ENCODE measurements at regions not wholly inside any gene's neighbourhood (a gene's known extent, or its start where the extent isn't known, plus 50 kb on each side); places are given as distances from the start of the nearest gene placed in this dataset.
A peak's percentile ranks its signal among the peaks of the same experiment; 100 is the strongest.
"Not testable (repeated sequence)": the region's sequence is repeated elsewhere in the genome, so short reads cannot be mapped to it uniquely, and the experiment has no call there.

DNA sequence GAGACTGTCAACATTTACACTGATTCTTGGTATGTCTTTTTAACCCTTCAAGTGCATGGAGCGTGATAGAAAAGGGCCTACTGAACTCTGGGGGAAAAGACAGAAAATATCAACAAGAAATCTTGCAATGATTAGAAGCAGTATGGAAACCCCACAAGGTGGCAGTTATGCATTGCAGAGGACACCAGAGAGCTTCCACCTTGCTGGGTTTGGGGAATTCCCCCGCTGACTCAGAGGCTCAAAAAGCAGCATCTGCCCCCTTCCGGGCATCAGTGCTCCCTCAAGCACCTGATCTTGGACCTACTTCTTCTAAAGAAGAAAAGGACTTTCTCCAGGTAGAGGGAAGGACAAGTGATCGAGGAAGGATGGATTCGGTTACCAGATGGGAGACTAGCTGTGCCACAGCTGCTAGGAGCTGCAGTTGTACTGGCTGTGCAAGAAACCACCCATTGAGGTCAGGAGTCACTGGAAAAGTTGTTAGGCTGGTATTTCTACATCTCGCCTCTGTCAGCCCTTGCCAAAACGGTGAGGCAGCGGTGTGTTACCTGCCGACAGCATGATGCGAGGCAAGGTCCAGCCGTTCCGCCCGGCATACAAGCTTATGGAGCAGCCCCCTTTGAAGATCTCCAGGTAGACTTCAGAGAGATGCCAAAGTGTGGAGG, 102.8 kb upstream of the OSBPL11 start:
- not testable (repeated sequence) for DNase-seq

DNA sequence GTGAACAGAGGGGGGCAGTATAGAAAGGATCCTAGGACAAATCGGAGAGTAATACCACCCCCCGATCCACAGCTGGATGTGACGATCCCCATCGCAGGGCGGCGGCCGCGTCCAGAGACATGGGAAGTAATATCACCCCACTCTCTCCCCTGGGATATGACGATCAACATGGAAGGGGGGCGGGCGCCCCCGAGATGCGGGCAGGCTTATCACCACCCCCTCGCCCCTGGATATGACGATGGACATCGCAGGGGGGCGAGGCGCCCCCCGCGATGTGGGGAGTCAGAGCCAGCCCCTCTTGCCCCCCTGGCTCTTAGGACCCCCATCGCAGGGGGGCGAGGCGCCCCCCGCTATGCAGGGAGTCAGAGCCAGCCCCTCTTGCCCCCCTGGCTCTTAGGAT, 120.4 kb upstream of the OSBPL11 start:
- DNase-seq, result no peak

DNA sequence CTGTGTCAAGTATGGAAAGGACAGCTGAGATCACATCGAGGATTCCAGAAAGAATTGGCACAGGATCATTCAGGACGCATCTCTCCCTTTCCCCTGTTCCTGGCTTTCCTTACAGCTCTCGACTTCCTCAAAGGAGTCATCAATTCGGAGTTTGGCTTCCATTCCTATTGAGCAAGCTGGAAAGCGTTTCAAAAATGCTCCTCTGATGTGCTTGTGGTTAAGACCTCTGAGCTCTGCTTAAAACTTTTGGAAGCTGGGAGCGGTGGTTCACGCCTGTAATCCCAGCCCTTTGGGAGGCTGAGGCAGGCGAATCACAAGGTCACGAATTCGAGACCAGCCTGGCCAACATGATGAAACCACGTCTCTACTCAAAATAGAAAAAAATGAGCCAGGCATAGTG, 136.9 kb upstream of the OSBPL11 start:
- DNase-seq, result not testable (repeated sequence)

DNA sequence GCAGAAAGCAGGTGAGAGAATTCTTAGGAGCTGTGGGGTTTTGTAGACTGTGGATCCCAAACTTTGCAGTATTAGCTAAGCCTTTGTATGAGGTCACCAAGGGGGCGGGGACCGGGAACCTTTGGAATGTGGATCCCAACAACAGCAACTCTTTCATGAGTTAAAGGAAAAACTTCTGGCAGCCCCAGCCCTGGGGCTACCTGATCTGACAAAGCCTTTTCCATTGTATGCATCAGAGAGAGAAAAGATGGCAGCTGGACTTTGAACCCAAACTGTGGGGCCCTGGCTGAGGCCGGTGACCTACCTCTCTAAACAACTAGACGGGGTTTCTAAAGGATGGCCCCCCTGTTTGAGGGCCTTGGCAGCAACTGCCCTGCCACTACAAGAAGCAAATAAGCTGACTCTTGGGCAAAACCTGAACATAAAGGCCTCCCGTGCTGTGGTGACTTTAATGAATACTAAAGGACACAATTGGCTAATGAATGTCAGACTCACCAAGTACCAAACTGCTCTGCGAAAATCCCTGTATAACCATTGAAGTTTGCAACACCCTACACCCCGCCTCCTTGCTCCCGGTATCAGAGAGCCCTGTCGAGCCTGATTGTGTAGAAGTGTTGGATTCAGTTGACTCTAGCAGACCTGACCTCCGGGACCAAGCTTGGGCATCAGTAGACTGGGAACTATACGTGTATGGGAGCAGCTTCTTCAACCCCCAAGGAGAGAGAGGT, 146.9 kb upstream of the OSBPL11 start:
- not testable (repeated sequence) for DNase-seq

DNA sequence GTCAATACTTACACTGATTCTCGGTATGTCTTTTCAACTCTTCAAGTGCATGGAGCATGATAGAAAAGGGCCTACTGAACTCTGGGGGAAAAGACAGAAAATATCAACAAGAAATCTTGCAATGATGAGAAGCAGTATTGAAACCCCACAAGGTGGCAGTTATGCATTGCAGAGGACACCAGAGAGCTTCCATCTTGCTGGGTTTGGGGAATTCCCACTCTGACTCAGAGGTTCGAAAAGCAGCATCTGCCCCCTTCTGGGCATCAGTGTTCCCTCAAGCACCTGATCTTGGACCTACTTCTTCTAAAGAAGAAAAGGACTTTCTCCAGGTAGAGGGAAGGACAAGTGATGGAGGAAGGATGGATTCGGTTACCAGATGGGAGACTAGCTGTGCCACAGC, 147.5 kb upstream of the OSBPL11 start:
- DNase-seq, result not testable (repeated sequence)

DNA sequence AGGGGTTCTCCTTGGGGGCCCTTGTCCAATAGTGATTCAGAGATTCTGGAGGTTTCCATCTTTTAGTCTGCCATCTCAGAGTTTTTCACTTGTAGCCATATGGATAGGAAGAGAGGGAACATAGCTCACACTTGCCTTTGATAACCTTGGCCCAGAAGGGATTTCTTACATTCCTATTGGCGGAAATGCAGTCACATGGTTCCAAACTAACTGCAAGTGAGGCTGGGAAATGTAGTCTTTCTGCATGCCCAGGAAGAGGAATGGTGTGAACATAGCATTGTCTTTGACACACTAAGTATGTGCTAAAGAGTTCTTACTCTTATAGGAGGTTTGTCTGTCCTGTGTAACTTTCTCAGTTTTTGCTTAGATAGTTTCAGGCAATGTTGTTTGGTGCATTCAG, 161.8 kb upstream of the OSBPL11 start:
- not testable (repeated sequence) for DNase-seq

DNA sequence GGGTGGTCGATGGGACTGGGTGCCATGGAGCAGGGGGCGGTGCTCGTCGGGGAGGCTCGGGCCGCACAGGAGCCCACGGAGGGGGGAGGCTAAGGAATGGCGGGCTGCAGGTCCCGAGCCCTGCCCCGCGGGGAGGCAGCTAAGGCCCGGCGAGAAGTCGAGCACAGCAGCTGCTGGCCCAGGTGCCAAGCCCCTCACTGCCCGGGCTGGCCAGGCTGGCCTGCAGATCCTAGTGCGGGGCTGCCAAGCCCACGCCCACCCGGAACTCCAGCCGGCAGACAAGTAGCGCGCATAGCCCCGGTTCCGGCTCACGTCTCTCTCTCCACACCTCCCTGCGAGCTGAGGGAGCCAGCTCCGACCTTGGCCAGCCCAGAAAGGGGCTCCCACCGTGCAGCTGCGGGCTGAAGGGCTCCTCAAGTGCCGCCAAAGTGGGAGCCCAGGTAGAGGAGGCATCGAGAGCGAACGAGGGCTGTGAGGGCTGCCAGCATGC, 163.4 kb upstream of the OSBPL11 start:
- DNase-seq, result not testable (repeated sequence)

DNA sequence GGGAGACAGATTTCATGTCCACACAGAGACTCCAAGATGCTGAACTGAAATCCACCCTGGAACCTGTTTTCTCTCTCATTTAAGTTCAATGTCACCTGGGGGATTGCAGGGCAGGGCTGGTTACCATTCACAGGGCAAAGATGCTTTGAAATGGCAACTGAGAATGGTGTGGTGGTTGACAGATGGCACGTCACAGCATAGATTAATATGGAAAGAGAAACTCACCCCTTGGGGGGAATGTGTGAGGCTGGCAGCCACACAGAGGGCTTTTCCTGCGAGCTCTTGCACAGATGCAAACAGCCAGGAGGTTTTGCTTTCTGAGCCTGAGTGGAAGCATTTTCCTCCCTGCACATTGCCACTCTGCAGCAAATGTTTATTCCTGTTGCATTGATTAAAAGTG, 167.3 kb upstream of the OSBPL11 start:
- not testable (repeated sequence) for DNase-seq

DNA sequence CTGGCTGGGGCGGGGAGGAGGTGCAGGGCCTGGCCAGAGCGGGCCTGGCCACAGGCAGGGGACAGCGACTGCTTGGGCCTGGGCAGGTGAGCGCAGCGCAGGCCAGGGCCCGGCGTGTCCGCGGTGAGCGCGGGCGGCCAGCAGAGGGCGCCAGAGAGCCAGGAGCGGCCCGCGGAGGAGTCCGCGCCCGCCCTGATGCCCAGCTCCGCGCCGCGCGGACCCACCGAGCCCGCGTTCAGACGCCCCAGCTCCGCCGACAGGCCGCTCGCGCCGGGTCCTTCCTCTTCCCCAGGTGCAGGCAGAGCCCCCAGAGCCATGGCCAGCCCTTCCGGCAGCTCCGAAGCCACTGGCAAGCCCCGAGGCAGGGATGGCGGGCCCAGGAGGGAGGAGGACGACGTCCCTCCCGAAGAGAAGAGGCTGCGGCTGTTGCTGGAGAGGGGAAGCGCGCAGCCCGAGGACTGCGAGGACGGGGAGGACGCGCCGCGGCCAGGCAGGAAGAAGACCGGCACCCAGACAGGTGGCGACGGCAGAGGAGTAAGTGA, 171.1 kb upstream of the OSBPL11 start:
- peak; percentile 31 for DNase-seq

DNA sequence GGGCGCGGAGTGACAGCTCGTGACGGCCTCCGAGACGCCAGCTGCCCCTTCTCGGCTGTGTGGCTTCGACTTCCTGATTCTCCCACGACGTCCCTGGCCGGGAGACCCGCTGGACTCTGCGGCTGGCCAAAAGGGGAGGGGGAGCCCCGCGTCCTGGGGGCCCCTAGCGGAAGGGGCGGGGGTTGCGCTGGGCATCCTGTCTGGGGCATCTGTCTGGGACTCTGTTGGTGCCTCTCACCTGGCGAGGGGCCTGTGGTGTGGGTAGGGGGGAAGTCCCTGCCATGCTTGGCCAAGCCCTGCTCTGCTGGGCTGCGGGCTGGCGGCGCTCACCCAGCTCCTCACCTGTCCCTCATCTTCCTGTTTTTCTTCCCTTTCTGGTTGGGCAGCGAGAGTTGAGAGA, 171.6 kb upstream of the OSBPL11 start:
- not testable (repeated sequence) for DNase-seq

DNA sequence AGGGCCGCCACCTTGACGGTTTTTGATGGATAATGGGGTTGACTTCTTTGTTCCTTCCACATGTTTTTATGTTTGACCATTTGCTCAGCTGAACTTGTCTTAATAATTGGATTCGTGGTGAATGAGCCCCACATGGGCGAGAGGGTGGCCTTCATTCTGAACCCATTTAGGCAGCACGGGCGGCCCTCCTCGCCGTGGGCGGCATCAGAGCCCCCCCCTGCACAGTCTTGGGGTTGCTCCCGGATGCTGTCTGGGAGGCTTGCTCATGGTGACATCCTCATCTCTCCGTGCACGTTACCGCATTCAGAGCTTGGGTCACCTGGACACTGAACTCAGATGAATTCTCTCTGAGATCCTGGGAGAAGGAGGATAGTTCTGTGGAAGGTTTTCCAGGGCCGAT, 172.3 kb upstream of the OSBPL11 start:
- no peak for DNase-seq

DNA sequence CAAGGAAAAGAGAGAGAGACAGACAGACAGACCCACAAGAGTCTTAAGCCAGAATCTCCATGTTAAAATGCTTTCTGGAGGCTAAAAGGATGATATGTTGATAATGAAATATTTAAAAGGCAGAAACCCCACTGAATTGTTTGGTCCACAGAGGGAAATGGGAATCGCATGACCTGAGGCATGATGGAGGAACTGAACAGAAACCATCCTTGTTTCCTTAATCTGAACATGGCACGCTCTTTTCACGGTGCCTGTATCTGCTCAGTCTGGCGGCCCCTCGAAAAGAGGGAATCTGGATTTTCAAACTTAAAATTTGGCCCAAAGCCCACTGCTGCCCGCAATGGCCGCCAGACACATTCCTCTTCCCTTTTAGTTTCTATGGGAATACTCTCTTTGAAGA, 173.5 kb upstream of the OSBPL11 start:
- not testable (repeated sequence) for DNase-seq

DNA sequence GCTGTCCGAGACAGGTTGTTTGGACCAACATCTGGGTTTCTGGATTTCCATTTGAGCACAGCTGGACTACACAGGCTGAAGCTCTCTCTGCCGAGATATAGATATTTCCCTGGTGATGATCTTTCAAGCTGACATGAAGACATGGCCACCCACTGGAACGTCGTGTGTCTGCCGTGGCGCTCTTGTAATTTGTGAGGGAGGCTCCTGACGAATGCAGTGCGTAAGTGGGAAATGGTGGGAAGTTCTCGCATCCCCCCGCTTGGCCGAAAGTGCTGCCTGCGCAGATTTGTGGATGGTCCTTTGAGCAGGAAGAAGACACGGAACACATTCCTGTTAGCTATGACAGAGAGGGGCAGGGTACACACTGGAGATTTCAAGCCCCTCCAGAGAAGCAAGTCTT, 176.2 kb upstream of the OSBPL11 start:
- not testable (repeated sequence) for DNase-seq

DNA sequence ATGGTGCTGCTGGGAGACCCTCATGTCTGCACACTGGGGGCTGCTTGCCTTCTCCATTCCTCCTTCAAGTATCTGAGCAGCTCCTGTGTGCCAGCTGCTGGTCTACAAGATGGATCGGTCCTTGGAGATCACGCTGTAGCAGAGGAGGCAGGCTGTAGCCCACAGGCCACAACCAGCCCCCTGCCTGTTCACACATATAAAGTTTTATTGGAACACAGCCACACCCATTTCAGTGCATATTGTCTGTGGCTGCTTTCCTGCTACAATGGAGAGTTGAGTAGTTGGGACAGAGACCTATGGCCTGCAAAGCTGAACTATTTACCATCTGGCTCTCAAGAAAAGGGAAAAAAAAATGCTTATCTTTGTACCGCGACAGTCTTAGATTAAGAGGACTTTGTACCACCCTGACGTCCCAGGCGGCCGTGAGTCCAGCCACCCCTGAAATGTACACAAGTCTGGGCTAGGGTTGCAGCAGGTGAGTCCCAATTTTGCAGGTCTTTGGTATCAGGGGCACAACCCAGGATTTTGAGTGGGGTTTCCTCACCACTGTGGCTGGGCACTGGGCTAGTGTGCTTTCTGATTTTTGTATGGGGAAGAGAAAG, 179.2 kb upstream of the OSBPL11 start:
- not testable (repeated sequence) for DNase-seq

DNA sequence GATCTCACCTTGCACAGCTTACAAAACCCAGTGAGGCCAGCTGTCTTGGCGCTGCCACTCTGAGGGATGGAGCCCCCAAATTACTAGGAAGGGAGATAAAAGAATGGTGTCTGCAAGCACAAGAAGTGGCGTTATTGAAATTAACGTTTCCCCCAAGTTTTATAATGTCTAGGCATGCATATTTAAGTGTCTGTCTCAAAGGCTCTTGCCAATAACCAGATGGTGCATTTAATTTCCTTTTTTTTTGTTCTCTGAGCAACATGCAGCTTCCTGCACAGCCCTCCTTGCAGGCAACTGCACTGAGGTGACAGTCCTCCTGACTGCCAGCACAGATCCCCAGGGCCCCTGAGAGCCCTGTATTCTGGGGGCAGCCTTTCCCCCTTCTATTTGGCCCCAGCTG, 179.8 kb upstream of the OSBPL11 start:
- not testable (repeated sequence) for DNase-seq

DNA sequence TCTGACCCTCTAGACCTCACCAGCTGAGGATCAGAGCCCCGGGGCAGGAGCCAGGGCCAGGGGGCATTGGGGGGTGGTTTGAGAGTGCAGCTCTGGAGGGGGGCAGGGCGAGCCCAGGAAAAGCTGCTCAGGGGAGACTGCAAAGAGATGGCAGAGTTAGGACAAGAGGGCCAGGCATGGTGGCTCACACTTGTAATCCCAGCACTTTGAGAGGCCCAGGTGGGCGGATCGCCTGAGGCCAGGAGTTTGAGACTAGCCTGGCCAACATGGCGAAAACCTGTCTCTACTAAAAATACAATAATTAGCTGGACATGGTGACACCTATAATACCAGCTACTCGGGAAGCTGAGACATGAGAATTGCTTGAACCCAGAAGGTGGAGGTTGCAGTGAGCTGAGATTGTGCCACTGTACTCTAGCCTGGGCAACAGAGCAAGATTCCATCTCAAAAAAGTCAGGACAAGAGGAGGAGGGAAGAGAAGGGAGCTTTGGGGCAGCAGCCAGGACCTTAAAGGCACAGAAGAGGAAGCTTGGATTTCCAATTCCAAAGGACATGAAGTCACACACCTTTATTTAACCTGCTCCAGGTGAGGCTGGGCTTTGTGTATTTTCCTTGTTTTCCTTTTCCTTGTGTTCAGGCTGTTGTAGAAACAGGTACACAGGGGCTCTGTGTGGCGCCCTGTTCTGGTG, 180.5 kb upstream of the OSBPL11 start:
- not testable (repeated sequence) for DNase-seq

DNA sequence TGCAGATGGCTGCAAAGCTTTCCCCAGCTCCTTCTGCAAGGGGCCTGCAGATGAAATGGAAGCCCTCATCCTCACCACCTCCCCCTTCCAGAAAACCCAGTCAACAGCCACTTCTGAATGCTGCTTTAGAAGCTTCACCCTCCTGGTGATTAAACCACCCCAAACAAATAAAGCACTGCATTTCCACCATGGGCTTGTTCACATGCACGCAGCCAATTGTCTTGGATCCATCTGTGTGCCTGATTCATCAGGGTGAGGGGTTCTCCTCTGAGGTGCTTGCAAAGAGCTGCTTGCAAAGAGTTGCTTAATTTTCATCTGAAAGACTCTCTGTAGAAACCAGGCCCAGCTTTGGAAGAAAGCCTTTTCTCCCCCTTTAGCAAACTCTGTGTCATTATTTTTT, 184.0 kb upstream of the OSBPL11 start:
- not testable (repeated sequence) for DNase-seq

DNA sequence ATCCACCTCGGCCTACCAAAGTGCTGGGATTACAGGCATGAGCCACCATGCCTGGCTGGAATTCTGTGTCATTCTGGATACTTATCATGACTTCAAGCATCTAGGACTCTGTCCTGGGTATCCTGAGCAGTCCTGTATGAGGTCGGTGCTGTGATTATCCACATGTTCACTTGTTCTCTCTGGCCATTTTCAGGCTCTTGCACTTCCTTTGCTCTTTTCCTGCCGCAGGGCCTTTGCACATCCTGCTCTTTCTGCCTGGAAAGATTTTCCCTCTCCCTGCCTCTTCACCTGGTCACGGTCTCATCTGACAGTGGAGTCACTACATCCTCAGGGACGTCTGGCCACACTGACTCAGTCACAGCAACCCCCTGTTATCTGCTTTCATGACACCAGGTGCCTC, 184.6 kb upstream of the OSBPL11 start:
- DNase-seq, result not testable (repeated sequence)

DNA sequence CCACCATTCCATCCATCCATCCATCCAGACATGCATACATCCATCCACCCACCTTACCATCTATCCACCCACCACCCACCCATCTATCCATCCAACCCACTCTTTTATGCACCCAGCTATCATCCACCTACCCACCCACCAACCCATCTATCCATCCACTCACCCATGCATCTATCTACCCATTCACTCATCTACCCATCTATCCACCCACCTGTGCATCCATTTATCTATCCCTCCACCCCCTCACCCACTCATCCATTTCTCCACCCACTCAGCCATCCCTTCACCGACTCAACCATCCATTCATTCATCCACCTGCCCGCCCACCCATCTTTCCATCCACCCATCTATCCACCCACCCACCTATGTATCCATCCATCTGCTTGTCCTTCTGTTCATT, 186.4 kb upstream of the OSBPL11 start:
- not testable (repeated sequence) for DNase-seq

DNA sequence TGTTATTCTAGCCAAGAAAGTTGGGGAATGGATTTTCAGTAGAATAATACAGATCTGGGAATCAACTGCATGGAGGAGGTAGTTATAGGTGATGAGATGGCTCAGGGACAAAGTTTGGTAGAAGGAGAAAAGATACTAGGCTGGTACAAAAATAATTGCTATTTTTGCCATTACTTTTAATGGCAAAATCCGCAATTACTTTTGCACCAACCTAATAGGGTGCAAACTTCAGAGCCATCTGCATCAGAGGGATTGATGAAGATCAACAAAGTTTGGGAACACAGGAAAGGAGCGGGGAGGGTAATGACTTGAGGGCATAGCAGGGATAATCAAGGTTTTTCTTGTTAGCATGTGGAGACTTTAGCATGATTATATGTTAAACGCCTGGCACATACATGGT, 178.7 kb upstream of the ROPN1B start:
- DNase-seq, result not testable (repeated sequence)

DNA sequence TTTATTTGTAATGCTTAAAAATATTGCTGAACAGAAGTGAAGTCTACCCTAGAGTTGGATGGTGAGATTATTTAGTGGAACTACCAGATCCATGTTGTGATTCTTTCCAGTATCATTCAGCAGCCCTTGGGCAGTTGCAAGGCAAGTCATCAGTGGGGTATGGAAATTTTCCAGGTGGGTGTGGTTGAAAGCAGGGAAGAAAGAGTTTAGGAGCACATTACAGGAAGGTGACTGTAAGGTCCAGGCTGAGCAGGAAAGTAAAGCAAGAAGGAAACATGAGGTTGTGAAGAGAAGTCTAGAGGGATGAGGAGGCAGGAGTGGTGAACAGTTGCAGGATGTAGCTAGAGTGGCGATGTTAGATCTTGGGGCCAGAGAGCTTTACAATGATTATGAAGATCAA, 178.0 kb upstream of the ROPN1B start:
- DNase-seq, result not testable (repeated sequence)

DNA sequence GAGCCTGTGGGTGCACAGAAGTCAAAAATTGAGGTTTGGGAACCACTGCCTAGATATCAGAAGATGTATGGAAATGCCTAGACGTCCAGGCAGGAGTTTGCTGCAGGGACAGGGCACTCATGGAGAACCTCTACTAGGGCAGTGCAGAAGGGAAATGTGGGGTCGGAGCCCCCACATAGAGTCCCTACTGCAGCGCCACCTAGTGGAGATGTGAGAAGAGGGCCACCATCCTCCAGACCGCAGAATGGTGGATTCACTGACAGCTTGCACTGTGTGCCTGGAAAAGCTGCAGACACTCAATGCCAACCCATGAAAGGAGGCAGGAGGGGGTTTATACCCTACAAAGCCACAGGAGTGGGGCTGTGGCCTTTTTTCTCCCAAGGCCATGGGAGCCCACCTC, 159.0 kb upstream of the ROPN1B start:
- DNase-seq, result not testable (repeated sequence)

DNA sequence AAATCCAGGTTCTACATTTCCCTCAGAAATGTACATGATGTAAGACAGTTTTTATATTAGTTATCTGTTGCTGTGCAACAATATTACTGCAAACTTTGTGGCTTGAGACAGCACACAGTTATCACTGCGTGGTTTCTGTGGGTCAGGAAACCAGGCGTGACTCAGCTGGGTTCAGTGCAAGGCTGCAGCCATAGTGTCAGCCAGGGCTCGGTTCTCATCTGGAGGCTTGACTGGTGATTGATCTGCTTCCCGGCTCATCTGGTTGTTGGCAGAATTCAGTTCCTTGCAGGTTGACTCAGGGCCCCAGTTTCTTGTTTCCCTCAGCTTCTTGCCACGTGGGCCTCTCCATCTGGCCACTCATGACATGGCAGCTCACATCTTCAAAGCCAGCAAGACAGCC, 146.8 kb upstream of the ROPN1B start:
- not testable (repeated sequence) for DNase-seq
